NCI-H1417 (cell line): ENCODE measurements at regions not wholly inside any gene's neighbourhood (a gene's known extent, or its start where the extent isn't known, plus 50 kb on each side); places are given as distances from the start of the nearest gene placed in this dataset.
A peak's percentile ranks its signal among the peaks of the same experiment; 100 is the strongest.
"Not testable (repeated sequence)": the region's sequence is repeated elsewhere in the genome, so short reads cannot be mapped to it uniquely, and the experiment has no call there.

ENCODE experiments used
- DNase-seq, 3 experiments: peaks; one replicate each; lab custom pipeline; 2025; lab: John Stamatoyannopoulos, UW

DNA sequence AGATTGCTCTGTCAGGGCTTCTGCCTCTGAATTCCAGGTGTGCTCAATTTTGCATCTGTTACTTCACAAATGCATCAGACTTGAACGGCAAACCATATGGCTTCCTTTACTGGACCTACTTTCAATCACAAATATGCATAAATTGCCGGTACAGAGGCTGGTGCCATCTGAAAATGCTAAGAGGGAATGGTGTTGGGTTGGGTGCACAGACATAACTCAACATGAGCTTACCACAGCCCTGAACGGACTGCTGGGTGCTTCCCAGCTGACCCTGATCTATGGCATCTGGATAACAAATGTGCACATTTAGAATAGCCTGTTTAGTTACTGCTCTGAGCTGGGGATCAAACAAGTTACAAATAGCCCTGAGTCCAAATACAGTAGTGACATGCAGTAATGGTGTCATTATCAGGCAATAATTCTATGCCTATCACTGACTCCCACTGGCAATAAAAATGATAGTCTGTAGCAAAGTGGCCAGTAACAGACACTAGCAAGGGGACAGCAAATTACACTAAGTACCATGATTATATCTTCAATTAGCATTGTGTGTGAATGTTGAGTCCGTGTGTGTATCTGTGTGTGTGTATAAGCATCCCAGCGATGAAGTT lies 927.3 kb downstream of the DIAPH3 start:
- DNase-seq = peak in 1 of 3 experiments; percentile 35

DNA sequence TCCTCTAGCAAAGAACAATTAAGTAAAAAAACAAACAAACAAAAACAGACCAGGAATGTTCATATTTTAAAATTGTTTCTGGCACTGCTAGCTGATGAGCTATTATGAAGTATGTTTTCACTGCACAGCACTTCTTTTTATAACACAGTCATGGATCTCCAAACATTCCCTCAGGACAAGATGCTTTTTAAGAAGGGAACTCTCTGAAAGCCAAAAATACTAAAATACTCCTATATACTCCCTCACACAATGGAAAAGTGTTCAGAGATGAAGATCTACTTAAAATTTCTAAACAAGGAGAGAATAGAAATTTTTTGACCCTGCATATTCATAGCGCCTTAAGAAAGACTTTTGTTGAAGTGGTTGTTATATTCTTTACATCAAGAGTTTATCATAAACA lies 926.8 kb downstream of the DIAPH3 start:
- no peak for DNase-seq

DNA sequence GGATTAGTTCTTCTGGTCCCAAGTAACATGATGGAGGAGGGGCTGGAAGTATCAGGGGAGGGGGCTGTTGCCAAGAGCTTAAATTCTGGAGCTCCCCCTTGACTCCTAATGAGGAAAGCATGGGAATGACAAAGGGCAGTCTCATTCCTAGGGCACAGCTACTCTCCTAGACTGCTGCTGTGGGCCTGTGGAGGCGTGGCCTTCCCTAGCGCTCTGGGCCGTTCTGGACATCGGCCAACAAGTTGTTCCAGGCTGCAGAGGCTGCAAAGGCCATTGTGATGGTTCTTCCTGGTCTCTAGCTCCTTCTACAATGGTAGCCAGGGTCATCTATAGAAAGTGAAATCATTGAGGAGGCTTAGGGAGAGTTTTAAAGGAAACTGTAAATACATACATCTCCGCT lies 916.6 kb downstream of the DIAPH3 start:
- peak in 1 of 3 experiments; percentile 17 for DNase-seq

DNA sequence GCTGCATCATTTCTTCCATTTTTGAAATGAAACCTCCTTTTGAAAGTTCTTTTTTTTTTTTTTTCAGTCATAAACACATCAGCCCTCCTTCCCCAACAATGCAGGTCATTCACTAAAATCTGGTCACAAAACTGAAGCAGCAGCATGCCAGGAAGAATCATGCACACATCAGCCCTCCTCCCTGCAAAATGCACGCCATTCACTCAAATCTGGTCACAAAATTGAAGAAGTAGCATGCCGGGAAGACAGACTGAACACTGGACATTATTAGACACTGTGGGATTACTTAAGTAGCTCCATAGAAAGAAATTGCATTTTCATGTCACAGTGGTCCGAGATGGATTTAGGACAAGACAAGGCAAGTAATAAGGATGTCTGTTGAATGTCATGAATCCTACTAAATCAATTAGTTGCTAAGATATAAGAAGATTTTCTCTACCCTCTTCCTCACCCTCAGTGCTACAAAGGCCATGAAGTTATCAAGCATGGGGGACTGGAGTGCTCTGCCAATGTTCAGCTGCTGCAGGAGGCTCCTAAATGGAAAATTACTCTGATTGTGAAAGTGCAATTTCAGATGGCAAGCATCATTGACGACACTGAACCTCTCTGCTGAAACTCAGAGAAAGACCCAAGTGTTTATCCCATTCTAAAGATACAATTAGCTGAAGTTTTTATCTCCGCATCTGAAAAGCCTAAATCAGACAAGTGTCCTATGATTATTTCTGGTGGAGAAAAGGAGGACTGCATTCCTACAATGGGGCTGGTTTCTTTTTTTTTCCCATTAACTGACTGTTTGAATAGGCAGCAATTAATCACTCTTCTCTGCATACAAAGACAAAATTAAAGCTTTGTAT lies 913.2 kb downstream of the DIAPH3 start:
- DNase-seq = peak in 1 of 3 experiments; percentile 27

DNA sequence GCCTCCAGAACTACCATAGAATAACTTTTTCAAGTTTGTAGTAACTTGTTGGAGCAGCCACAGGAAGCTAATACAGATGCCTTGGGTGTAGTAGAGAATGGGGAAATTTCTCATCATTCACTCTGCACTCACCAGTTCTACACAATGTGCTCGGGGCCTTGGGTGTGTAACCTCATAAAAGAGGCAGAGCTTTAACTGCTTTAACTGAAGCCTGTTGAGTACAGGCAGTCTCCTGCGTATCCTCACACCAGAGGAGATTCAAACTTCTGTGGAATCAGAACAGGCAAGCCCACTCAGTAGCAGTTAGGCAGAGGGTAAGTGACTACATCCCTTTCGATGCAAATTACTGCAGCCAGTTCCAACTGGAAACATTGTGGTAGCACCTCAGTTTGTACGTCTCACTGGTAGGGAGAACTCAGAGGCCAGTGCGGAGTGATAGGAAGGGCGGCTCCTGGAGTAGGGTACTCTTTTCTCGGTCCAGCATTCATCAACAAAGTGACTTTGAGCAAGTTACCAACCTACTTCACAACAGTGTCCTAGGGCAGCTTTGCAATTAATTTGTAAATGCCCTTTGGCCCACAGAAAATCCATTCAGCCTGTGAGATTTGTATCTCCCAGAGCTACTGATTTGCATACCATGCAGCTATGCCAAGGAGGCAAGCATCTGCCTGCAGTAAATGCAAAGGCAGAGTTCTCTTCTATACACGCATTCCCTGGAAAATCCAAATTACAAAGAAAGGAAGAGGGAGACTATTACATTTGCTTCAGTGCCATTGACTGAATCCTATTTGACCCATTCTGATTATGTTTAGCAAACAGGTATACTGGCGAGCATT lies 904.3 kb downstream of the DIAPH3 start:
- no peak for DNase-seq

DNA sequence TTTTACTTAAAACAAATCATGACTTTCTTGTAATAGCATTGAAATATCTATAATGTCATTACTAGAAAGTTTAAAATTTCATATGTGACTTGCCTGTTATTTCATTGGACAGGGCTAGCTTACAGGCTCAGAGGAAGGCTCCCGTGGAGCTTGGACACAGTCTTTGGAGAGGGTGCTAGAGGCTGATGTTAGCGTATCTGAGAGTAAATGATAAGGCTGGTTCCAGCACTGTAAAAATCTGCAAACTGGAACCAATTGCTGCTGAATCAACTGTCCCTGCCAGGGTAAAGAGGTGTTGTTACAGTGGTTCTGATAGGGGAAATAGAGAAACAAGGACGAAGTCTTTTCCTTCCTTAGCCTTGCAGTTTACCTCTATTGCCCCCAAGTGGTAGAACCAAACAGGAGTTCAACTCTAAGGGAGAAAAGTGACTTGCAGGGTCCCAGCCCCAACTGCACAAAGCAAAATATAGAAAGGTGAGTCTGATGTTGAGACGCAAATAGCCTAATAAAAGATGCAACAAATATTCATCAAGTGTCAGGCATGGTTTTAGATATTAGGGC lies 901.7 kb downstream of the DIAPH3 start:
- peak in 2 of 3 experiments; percentile 21 to 58 for DNase-seq

DNA sequence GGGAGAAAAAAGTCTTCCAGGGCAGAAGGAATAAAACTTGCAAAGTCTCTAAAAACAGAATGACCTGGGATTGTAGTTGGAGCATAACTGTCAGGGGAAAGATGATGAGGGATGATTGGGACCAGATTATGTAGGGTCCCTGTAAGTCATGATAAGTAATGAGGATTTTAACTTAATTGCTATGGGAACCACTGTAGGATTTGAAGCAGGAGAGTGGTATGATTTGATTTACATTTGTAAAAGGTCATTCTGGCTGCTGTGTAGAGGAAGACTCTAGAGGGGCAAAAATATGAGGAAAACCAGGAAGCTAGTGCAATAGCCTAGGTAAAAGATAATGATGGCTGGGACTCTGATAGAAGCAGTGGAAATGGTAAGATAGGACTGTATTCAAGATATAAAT lies 900.2 kb downstream of the DIAPH3 start:
- DNase-seq = no peak

DNA sequence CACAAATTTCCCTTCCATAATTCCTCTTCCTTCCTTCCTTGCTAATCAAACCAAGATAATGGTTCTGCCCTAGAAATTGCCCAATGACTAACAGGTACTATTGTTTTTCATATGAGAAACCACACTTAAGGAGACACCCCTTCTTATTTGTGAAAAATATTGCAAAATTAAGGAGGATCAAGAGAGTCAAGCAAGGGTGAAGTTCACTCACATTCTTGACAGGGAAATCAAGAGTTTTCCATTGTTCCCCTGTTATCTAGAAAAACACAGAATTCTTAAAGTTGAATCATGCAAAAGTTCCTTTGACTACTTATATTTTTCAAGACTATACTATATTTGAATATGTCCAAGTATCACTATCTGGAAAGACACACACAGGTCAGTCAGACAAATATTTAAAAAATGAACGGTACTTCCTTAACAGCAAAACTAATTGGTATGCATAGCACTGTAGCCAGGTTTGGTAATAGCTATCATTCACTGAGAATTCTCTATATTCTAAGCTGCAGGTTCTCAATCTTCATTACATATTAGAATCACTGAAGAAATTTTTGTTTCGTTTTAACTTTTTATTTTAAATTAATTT lies 897.2 kb downstream of the DIAPH3 start:
- no peak for DNase-seq

DNA sequence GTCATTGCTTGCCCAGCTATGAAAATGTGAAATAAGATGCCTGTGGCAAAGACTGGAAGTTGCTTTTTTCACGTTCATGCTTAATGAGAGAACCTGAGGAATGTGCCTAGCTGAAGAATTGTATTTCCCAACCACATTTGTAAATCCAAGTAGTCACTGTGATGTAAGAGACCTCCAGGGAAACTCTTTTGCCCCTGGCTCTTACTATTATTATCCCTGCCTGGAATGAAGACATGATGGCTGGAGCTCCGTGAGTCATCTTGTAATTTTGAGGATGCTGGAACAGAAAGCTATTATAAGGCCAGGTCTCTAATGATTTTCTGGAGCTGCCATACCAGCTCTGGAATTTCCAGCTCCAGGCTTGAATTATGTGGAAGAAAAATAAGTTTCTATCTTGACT lies 894.3 kb downstream of the DIAPH3 start:
- DNase-seq = no peak

DNA sequence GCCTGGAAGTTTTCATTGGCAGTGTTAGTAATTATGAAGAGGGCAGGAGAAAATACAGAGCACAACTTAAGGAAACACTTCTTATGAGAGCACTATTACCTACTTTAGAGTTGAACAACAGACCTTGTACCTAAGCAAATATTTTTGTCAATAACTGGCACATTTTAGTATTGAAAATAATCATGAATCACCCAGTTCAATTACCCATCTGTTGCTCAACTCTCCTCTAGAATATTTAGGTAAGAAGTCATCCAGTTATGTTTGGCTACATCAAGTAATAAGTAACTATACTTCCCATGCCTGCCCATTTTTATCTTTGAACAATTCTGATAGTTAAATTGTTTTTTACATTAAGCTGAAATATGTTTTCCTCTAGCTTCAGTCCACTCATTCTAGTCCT lies 893.4 kb downstream of the DIAPH3 start:
- DNase-seq = no peak

DNA sequence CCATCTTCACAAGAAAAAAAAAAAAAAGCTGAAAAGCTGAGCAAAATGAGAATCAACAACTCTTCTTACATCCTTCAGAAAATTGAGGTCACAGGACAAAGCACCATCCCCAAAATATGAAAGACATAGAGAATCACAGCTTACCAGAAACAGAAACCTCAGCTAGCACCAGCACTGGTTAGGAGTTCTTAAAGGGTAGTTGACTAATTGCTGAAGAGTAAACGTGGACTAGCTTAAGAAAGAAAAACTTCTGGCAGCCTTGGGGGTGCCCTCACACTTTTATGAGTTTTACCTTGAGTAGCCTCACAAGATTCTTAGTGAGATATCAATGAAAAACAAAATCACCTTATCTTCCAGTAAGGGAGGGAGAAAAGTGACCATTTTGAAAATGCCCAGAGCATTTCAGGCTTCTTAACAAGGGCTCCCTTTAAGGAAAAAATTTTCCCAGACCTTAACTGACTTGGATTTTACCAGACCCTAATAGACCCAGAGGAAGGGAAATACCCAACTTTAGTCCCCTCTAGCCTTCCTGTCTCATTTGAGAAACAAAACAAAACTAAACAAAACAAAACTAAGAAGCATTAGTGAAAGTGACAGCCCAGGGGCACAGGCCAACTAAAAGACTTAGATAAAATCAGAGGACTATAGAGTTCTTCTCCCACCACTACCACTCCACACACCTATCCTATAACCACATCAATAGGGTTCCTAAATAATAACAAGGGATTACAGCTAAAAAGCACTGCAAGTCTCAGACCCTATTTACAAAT lies 888.6 kb downstream of the DIAPH3 start:
- no peak for DNase-seq

DNA sequence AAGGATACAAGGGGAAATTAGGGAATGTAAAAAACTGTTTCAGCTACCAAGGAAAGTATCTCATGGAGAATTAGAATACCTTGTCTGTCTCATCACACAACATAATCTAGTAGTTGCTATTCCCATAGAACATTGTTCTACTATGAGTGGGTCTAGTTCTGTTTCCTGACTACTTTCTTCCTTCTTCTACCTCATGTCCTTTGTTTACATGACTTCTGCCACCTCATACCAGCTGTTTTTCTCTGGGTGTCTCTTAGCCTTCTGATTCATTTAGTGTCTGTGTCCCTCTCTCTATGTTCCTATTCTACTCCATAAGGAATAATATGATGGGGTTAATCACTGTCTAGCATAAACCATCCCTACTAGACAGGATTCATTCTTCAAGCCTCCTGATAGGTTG lies 887.3 kb downstream of the DIAPH3 start:
- DNase-seq = no peak

DNA sequence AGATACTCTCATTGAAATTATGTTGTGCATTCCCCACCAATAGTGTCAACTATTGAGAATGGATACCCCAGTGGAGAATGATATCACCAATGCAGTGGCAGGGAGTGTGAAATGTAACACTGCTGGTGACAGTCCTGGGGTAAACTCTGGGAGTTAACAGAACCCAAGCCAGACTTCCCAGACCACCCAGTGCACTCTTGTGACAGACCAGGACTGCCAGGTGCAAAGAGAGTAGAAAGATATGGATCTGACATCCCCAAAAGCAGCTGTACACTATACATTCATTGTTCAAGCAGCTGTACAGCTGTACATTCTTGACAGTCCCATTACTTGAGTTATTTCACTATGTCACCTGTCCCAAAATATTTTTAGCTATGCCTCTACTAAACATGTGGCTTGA lies 886.6 kb downstream of the DIAPH3 start:
- no peak for DNase-seq

DNA sequence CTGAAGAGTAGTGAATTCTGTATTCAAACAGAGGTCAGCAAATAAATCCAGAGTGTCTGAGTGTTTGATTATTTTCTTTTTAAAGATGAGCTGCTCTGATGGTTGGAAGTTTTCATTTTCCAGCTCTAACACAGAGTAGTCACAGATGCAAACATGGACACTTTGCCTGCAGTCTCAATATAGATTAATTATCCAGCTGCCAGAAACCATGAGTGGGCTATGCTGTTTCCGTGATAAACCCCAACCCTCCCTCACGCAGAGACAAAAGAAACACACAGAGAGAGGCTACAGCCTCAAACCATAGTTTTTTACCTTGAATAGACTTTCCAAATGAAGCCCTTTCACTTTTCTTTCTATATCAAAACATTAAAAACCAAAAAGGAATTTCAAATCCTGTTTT lies 884.7 kb downstream of the DIAPH3 start:
- peak in 1 of 3 experiments; percentile 31 for DNase-seq

DNA sequence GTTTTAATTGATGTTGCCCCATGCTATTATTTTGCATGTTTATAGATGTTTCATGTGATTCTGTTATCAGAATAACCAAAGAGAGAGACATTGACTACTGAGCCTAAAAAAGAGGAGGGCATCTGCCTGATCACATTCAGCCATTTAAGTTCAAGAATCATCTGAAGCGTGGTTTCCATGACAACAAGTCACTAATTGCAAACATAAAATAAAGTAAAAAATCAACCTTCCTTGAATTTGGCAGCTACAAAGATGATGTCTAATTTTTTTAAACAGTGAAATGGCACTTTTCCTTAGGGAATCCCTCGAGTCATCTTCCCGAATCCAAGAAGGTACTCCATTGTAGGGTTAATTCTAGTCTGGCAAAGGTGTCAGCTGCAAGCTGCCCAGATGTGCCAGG lies 884.2 kb downstream of the DIAPH3 start:
- peak in 1 of 3 experiments; percentile 34 for DNase-seq

DNA sequence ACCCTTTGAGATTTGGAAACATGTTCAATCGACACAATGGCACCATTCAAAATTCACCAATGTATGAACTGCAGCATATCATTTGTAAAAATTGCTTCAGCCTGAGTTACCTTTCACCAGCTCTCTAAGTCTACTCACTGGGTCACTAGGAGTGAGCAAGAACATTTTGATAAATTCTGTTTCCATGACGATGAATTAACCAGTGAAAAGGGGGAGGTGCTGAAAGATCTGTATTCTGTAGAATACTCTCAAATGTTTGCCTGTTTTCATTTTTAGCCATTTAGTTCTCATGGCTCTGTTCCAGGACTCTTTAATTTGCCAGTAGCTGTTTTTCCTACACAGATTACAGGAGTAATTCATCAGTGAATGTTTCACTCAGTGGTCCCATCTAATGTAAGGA lies 883.4 kb downstream of the DIAPH3 start:
- peak in 1 of 3 experiments; percentile 48 for DNase-seq

DNA sequence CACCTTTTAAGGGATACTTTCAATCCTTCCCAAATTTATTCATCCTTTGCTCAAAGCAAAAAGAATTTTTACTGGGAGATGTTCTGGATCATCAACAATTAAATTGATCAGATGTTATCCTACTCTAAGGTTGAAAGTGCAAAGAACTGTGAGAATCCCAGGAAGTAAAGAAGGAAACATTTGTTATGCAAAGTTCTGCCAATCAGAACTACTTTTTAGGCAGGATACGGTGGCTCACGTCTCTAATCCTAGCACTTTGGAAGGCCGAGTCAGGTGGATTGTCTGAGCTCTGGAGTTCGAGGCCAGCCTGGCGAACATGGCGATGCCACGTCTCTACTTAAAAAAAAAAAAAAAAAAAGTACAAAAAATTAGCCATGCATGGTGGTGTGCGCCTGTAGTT lies 882.3 kb downstream of the DIAPH3 start:
- no peak for DNase-seq

DNA sequence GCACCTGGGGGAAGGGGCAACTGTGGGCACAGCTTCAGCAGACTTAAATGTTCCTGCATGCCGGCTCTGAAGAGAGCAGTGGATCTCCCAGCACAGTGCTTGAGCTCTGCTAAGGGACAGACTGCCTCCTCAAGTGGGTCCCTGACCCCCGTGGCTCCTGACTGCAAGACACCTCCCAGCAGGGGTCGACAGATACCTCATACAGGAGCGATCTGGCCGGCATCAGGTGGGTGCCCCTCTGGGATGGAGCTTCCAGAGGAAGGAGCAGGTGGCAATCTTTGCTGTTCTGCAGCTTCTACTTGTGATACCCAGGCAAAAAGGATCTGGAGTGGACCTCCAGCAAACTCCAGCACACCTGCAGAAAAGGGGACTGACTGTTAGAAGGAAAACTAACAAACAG lies 871.5 kb downstream of the DIAPH3 start:
- DNase-seq = not testable (repeated sequence)

DNA sequence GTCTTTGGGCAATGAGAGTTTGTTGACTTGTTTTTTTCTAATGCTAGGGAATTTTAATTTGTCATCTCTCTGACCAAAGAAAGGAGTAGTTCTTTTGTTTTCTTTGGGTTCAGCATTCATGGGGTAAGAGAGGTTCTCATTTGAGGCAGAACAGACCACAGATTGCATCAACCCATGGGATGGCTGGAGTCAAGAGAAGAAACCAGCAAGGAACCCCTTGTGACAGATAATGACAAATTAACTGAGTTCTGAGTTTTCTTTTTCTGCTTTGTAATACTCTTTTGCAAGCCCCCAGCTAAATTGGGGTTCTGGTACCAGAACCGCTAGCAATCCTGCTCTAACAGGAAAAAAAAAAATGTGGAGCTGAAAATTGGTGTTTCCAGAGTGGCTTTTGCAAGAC lies 864.1 kb downstream of the DIAPH3 start:
- no peak for DNase-seq

DNA sequence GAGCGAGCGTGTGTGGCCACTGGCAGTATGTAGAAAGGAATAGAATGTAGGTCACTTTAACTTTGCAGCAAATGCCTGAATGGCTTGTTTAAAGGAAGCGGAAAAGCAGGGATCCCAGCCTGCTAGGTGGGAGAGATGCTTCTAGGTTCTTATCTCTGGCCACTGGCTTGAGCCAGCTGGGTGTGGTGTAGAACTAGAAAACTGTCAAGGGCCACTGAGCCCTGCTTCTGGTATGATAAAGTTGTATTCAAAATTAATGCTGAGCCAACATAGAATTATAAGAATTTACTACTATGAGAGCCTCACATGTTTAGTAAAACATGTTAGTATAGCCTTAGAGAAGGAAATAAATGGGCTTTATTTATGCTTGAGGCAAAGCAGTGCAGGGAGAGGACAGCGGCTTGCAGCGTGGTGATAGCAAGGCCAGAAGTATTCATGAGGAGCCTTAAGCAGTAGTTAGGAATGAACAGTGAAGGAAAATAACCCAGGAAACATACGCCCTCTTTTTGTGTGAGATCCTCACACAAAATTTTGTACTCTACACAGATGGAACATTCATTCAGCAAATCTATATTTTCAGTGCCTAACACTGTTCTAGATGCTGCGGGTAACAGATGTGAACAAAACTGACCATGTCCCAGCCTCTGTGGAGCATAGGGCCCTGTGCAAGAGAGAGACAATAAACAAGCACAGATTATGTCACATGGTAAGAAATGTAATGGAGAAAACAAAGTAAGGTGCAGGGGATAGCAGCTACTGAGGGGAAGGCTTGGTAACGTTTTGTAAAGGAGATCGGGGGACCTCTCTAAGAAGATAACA lies 863.2 kb downstream of the DIAPH3 start:
- DNase-seq = no peak
